ENCODE measurements at regions not wholly inside any gene's neighbourhood (a gene's known extent, or its start where the extent isn't known, plus 50 kb on each side); places are given as distances from the start of the nearest gene placed in this dataset.

GRCh38 chr3:74564560-74564959 lies 49.9 kb downstream of the CNTN3 start:
- no peak for TF ChIP-seq CTCF (conservative IDR thresholded peaks at IDR 0.05; ENCODE audit: control insufficient read depth, insufficient read depth, low read depth, low read length)
- no peak overlapping the region for H3K4me3 ChIP-seq (ENCODE audit: control insufficient read depth, low read depth, low read length)
- DNase-seq (ENCODE audit: low read depth) = peak; percentile 63

DNA sequence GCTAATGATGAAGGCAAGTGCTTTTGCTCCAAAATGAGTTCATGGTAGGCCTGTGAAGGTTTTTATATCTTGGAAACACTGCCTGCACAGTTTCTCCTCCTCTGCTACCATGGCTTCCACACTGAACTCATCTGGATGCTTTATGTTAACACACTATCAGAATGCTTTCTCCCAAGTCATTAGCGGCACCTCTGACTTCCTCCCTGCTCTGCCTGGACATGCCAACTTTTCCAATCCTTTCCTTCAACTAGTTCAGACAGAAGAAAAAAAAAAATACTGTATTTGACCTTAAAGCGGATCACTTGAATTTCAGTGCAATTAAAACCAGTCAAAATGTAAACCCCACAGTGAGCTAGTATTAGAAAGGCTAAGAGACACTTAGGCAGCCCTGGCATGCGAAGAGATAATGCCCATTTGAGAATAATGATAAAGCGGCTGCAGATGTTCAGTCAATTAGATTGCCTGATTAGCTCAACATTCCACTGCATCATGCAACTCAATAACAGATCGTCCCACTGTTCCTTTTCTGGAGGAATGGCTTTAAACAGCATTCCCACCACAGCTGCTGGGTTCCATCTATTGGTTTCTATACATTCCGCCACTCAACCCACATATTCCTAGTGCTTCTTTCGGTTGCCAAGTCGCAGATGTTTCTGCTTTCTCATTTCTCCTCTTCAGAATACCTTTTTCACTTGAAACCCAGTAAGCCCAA lies 51.7 kb downstream of the CNTN3 start:
- TF ChIP-seq CTCF (conservative IDR thresholded peaks at IDR 0.05; ENCODE audit: control insufficient read depth, insufficient read depth, low read depth, low read length) = no peak
- H3K4me3 ChIP-seq (ENCODE audit: control insufficient read depth, low read depth, low read length) = no peak overlapping the region
- DNase-seq (ENCODE audit: low read depth) = no peak

DNA sequence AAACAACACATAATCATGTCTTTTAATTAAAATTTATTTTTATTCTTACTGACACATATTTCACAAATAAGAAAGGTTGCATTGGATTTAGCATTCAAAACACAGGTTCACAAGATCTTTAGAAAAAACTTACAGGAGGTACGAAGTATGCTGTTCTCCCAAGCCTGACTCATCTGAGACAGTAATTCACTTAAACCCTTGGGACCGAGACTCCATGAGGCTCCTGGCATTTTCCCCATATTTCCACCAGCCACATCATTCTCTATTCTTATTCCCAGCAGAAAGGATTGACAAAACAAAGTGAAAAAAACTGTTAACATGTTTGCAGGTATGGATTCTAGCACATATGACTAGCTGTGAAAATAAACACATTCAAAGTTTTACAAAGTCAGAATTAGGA lies 52.6 kb downstream of the CNTN3 start:
- no peak for TF ChIP-seq CTCF (conservative IDR thresholded peaks at IDR 0.05; ENCODE audit: control insufficient read depth, insufficient read depth, low read depth, low read length)
- no peak overlapping the region for H3K4me3 ChIP-seq (ENCODE audit: control insufficient read depth, low read depth, low read length)
- DNase-seq (ENCODE audit: low read depth) = peak; percentile 91

DNA sequence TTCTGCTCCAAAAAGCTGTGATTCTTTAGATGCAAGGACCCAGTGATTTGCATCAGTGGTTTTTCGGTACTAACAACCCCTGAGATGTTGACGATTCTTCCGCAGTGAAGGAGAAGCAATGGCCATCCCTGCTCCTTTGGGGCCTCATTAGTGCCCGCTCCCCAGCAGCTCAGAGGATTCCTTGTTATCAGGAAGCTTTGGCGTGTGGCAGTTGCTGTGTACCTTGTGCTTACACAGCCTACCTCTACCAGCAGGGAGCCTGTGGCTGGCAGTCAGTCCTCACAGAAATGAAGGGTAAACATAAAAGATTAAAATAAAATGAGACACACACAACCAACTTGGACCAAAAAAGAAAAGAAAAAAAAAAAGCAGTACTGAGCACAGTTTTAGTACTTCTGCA lies 55.2 kb downstream of the CNTN3 start:
- no peak overlapping the region for H3K4me3 ChIP-seq (ENCODE audit: control insufficient read depth, low read depth, low read length)
- DNase-seq (ENCODE audit: low read depth) = no peak
- TF ChIP-seq CTCF (conservative IDR thresholded peaks at IDR 0.05; ENCODE audit: control insufficient read depth, insufficient read depth, low read depth, low read length) = no peak

- no peak for DNase-seq (ENCODE audit: low read depth)
- TF ChIP-seq CTCF (conservative IDR thresholded peaks at IDR 0.05; ENCODE audit: control insufficient read depth, insufficient read depth, low read depth, low read length) = no peak
- no peak overlapping the region for H3K4me3 ChIP-seq (ENCODE audit: control insufficient read depth, low read depth, low read length)
Observed at GRCh38 chr3:74550686-74551085, 63.8 kb downstream of the CNTN3 start.

DNA sequence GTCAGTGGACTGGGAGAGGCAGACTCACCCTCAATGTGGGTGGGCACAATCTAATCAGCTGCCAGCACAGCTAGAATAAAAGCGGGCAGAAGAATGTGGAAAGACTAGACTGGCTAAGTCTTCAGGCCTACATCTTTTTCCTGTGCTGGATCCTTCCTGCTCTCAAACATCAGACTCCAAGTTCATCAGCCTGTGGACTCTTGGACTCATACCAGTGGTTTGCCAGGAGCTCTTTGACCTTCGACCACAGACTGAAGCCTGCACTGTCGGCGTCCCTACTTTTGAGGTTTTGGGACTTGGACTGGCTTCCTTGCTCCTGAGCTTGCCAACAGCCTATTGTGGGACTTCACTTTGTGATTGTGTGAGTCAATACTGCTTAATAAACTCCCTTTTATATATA lies 68.0 kb downstream of the CNTN3 start:
- peak; percentile 81 for DNase-seq (ENCODE audit: low read depth)
- no peak overlapping the region for H3K4me3 ChIP-seq (ENCODE audit: control insufficient read depth, low read depth, low read length)
- no peak for TF ChIP-seq CTCF (conservative IDR thresholded peaks at IDR 0.05; ENCODE audit: control insufficient read depth, insufficient read depth, low read depth, low read length)

- DNase-seq (ENCODE audit: low read depth) = no peak
- H3K4me3 ChIP-seq (ENCODE audit: control insufficient read depth, low read depth, low read length) = no peak overlapping the region
- no peak for TF ChIP-seq CTCF (conservative IDR thresholded peaks at IDR 0.05; ENCODE audit: control insufficient read depth, insufficient read depth, low read depth, low read length)
Observed at GRCh38 chr3:74542441-74542840, 72.0 kb downstream of the CNTN3 start.
